Peyer's patch (tissue), 4 donors: ENCODE measurements at regions not wholly inside any gene's neighbourhood (a gene's known extent, or its start where the extent isn't known, plus 50 kb on each side); places are given as distances from the start of the nearest gene placed in this dataset.

Source experiments
- DNase-seq, 3 donors: peaks; one replicate each; pipeline ENCODE4 v3.0.0-alpha.2; 2017 to 2019
- H3K27ac ChIP-seq, 4 donors: fragments of 200-600 bp; sonication (generic); one replicate each; pipeline ENCODE4 v1.5.1; 2016 to 2019
- H3K27me3 ChIP-seq, 2 donors: fragments of 200-600 bp; sonication (generic); one replicate each; pipeline ENCODE4 v1.5.1; 2019
- H3K36me3 ChIP-seq, 3 donors: fragments of 200-600 bp; sonication (generic); one replicate each; pipeline ENCODE4 v1.5.1; 2016 to 2019
- H3K4me1 ChIP-seq, 4 donors: fragments of 200-600 bp; sonication (generic); one replicate each; pipeline ENCODE4 v1.5.1; 2016 to 2019
- H3K4me3 ChIP-seq, 4 donors: fragments of 200-600 bp; sonication (generic); 1 replicate in 3 of 4; 2 replicates in 1 of 4; pipeline ENCODE4 v1.5.1; 2016 to 2019; ENCODE audit warnings: mild to moderate bottlenecking in 1 of 4
- H3K9me3 ChIP-seq, 4 donors: fragments of 200-600 bp; sonication (generic); one replicate each; pipeline ENCODE4 v1.5.1; 2016 to 2019; ENCODE audit warnings: mild to moderate bottlenecking in 1 of 4
- POLR2A ChIP-seq, 2 donors: fragments of 450-650 bp; IDR thresholded peaks; one replicate each; pipeline ENCODE4 v1.5.1; 2017; ENCODE audit warnings: antibody characterized with exemption in 2 of 2, mild to moderate bottlenecking in 2 of 2, moderate library complexity in 2 of 2
- small RNA-seq, 2 donors: library from RNA; depleted of rRNA; stranded (forward); fragments of <200 nt; gene quantifications; one replicate each; pipeline ENCODE3, GENCODE V24; 2016
- TF ChIP-seq, protein P1 (sequence below), 6 experiments: fragments of 450-650 bp in 4 of 6; fragments of 200-600 bp in 2 of 6; sonication (generic) in 1 of 6; IDR thresholded peaks; one replicate each; pipeline ENCODE4 v1.5.1; 2017 to 2019; ENCODE audit warnings: antibody characterized with exemption in 6 of 6, mild to moderate bottlenecking in 3 of 6, moderate library complexity in 1 of 6

DNA sequence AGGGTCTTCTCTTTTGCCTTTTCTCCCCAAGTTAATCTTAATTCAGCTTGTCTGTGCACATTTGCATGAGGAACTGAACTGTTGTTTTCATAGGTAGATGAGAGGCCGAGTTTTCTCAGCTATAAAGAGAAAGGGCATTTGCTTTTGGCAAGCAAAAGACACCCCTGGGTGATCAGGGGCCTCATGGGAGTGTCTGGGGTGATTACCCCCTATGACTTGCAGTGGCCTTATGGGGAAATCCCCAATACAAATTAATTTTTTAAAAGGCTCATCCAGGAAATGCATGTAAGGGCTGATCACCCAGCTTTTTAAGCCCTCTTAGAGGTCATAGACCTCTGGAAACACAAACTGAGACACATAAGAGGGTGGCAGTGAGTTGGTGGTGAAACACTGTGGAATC, 56.4 kb upstream of the HMX1 start:
- Histone ChIP-seq H3K4me3 (no peak overlapping the region), H3K9me3 (peaks cover 0 to 3% (median 0%) of the 10 kb centered on the region in 4 donors), H3K4me1 (no peaks in the 10 kb centered on the region), H3K27me3 (no peaks in the 10 kb centered on the region), H3K36me3 (no peaks in the 10 kb centered on the region), H3K27ac (no peak overlapping the region)
- no peak for TF ChIP-seq POLR2A (IDR thresholded peaks at IDR 0.05)
- TF ChIP-seq, protein P1, sequence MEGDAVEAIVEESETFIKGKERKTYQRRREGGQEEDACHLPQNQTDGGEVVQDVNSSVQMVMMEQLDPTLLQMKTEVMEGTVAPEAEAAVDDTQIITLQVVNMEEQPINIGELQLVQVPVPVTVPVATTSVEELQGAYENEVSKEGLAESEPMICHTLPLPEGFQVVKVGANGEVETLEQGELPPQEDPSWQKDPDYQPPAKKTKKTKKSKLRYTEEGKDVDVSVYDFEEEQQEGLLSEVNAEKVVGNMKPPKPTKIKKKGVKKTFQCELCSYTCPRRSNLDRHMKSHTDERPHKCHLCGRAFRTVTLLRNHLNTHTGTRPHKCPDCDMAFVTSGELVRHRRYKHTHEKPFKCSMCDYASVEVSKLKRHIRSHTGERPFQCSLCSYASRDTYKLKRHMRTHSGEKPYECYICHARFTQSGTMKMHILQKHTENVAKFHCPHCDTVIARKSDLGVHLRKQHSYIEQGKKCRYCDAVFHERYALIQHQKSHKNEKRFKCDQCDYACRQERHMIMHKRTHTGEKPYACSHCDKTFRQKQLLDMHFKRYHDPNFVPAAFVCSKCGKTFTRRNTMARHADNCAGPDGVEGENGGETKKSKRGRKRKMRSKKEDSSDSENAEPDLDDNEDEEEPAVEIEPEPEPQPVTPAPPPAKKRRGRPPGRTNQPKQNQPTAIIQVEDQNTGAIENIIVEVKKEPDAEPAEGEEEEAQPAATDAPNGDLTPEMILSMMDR (IDR thresholded peaks at IDR 0.05) = no peak
- no peak for DNase-seq

DNA sequence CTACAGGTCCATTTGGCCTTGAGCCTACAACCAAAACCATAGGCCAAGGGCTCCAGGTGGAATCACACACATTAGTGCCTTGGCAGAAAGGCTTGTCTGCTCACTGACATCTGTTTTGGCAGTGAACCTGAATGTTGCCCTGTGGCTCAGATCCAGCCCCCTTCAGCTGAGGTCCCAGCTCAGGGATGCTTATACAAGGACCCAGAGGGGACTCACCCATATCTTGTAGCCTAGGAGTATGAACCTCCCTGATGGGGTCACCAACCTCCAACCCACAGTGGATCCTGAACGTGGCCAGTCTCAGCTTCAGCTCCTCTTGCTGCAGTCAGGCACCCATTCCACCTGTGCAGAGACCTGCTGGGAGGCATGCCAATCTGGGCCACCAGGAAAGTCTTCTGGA, 50.8 kb upstream of the HMX1 start:
- H3K36me3 ChIP-seq = no peaks in the 10 kb centered on the region
- no peaks in the 10 kb centered on the region for H3K4me1 ChIP-seq
- H3K9me3 ChIP-seq = peaks cover 0 to 3% (median 2%) of the 10 kb centered on the region in 4 donors
- TF ChIP-seq POLR2A (IDR thresholded peaks at IDR 0.05) = no peak
- TF ChIP-seq, protein P1 (IDR thresholded peaks at IDR 0.05) = no peak
- no peaks in the 10 kb centered on the region for H3K27me3 ChIP-seq
- no peak overlapping the region for H3K4me3 ChIP-seq
- DNase-seq = peak in 1 of 3 donors; percentile 19
- H3K27ac ChIP-seq = no peak overlapping the region

DNA sequence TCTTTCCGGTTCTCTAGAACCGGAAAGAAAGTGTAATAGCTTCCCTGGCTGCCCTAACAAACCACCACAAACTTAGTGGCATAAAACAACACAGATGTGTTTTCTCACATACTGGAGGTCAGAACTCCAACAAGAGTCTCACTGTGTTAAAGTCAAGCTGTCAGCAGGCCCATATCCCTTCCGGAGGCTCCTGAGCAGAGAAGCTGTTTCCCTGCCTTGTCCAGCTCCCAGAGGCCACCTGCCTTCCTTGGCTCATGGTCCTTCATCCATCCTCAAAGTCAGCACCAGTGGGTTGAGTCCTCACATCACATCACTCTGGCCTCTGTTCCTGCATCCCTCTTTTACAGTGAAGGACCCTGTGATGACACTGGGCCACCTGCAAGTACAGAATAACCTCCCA, 49.8 kb upstream of the HMX1 start:
- no peak for DNase-seq
- peaks cover 0 to 3% (median 2%) of the 10 kb centered on the region in 4 donors for H3K9me3 ChIP-seq
- no peaks in the 10 kb centered on the region for H3K4me1 ChIP-seq
- no peak overlapping the region for H3K27ac ChIP-seq
- no peaks in the 10 kb centered on the region for H3K27me3 ChIP-seq
- no peak overlapping the region for H3K4me3 ChIP-seq
- no peak for TF ChIP-seq POLR2A (IDR thresholded peaks at IDR 0.05)
- TF ChIP-seq, protein P1 (IDR thresholded peaks at IDR 0.05) = no peak
- H3K36me3 ChIP-seq = no peaks in the 10 kb centered on the region

Small RNA genes lying in the stretch of these regions (small RNA-seq; reads per million reads assigned to genes)
- 0 reads per million in 2 donors for gene SNRPCP16
